GM21528 (cell line): ENCODE measurements at regions not wholly inside any gene's neighbourhood (a gene's known extent, or its start where the extent isn't known, plus 50 kb on each side); places are given as distances from the start of the nearest gene placed in this dataset.

Experiments used
- ATAC-seq: cut with Tn5 transposase; IDR thresholded peaks from one replicate; pipeline ENCODE4 v1.9.1; 2021; ENCODE audit warnings: mild to moderate bottlenecking, moderate library complexity; ENCODE audit not compliant: unreplicated experiment, low FRiP score

- no peak for ATAC-seq
Measured at GRCh38 chr15:93165734-93166470, 76.9 kb upstream of the RGMA start.

GRCh38 chr15:93164409-93164808, 75.4 kb upstream of the RGMA start:
- ATAC-seq = no peak

GRCh38 chr15:93162560-93162959, 73.5 kb upstream of the RGMA start:
- ATAC-seq = no peak

- ATAC-seq = no peak
Measured at GRCh38 chr15:93159930-93160329, 70.9 kb upstream of the RGMA start.

- ATAC-seq = no peak
Measured at GRCh38 chr15:93158097-93158900, 69.3 kb upstream of the RGMA start.

- ATAC-seq = no peak
Measured at GRCh38 chr15:93154666-93155065, 65.7 kb upstream of the RGMA start.

GRCh38 chr15:93152951-93153350, 63.9 kb upstream of the RGMA start:
- ATAC-seq = no peak

- ATAC-seq = no peak
Measured at GRCh38 chr15:93152360-93152759, 63.3 kb upstream of the RGMA start.

GRCh38 chr15:93150910-93151881, 62.2 kb upstream of the RGMA start:
- ATAC-seq = no peak

- ATAC-seq = no peak
Measured at GRCh38 chr15:93146601-93147000, 57.6 kb upstream of the RGMA start.

- no peak for ATAC-seq
Measured at GRCh38 chr15:93146196-93146595, 57.2 kb upstream of the RGMA start.

GRCh38 chr15:93144463-93145236, 55.6 kb upstream of the RGMA start:
- ATAC-seq = no peak

- ATAC-seq = no peak
Measured at GRCh38 chr15:93143186-93143585, 54.2 kb upstream of the RGMA start.

GRCh38 chr15:93141371-93141794, 52.4 kb upstream of the RGMA start:
- ATAC-seq = peak; percentile 98

GRCh38 chr15:93139436-93139835, 50.4 kb upstream of the RGMA start:
- ATAC-seq = no peak

- no peak for ATAC-seq
Measured at GRCh38 chr15:93138681-93139250, 49.8 kb upstream of the RGMA start.
